ENCODE measurements at regions not wholly inside any gene's neighbourhood (a gene's known extent, or its start where the extent isn't known, plus 50 kb on each side); places are given as distances from the start of the nearest gene placed in this dataset.
"Not testable (repeated sequence)": the region's sequence is repeated elsewhere in the genome, so short reads cannot be mapped to it uniquely, and the experiment has no call there.

- in situ Hi-C loops (cut with MboI; ENCODE audit: low pct_unique_long_range_greater_than_20kb, low sequenced_read_pairs, unreplicated experiment): no loop called here
- TF ChIP-seq CTCF (IDR thresholded peaks at IDR 0.05; ENCODE audit: extremely low read depth, insufficient read depth, missing control alignments): no peak
- no peak for DNase-seq (ENCODE audit: low spot score)
Measured at GRCh38 chr2:116317111-116317510, 1497.4 kb upstream of the DDX18 start.

- in situ Hi-C loops (cut with MboI; ENCODE audit: low pct_unique_long_range_greater_than_20kb, low sequenced_read_pairs, unreplicated experiment); DNase-seq (ENCODE audit: low spot score): not testable (repeated sequence)
Measured at GRCh38 chr2:116318551-116318950, 1495.9 kb upstream of the DDX18 start.

GRCh38 chr2:116319001-116319400 lies 1495.5 kb upstream of the DDX18 start:
- in situ Hi-C loops (cut with MboI; ENCODE audit: low pct_unique_long_range_greater_than_20kb, low sequenced_read_pairs, unreplicated experiment): no loop called here
- no peak for DNase-seq (ENCODE audit: low spot score)
- no peak for TF ChIP-seq CTCF (IDR thresholded peaks at IDR 0.05; ENCODE audit: extremely low read depth, insufficient read depth, missing control alignments)

GRCh38 chr2:116319935-116320334 lies 1494.6 kb upstream of the DDX18 start:
- in situ Hi-C loops (cut with MboI; ENCODE audit: low pct_unique_long_range_greater_than_20kb, low sequenced_read_pairs, unreplicated experiment): no loop called here
- TF ChIP-seq CTCF (IDR thresholded peaks at IDR 0.05; ENCODE audit: extremely low read depth, insufficient read depth, missing control alignments): no peak
- DNase-seq (ENCODE audit: low spot score): no peak

- in situ Hi-C loops (cut with MboI; ENCODE audit: low pct_unique_long_range_greater_than_20kb, low sequenced_read_pairs, unreplicated experiment): no loop called here
- no peak for DNase-seq (ENCODE audit: low spot score)
- TF ChIP-seq CTCF (IDR thresholded peaks at IDR 0.05; ENCODE audit: extremely low read depth, insufficient read depth, missing control alignments): no peak
Measured at GRCh38 chr2:116329280-116329679, 1485.2 kb upstream of the DDX18 start.

GRCh38 chr2:116340690-116341089 lies 1473.8 kb upstream of the DDX18 start:
- no peak for TF ChIP-seq CTCF (IDR thresholded peaks at IDR 0.05; ENCODE audit: extremely low read depth, insufficient read depth, missing control alignments)
- in situ Hi-C loops (cut with MboI; ENCODE audit: low pct_unique_long_range_greater_than_20kb, low sequenced_read_pairs, unreplicated experiment): no loop called here
- no peak for DNase-seq (ENCODE audit: low spot score)

GRCh38 chr2:116366212-116366611 lies 1448.3 kb upstream of the DDX18 start:
- DNase-seq (ENCODE audit: low spot score): no peak
- in situ Hi-C loops (cut with MboI; ENCODE audit: low pct_unique_long_range_greater_than_20kb, low sequenced_read_pairs, unreplicated experiment): no loop called here
- no peak for TF ChIP-seq CTCF (IDR thresholded peaks at IDR 0.05; ENCODE audit: extremely low read depth, insufficient read depth, missing control alignments)
